ENCODE measurements at regions not wholly inside any gene's neighbourhood (a gene's known extent, or its start where the extent isn't known, plus 50 kb on each side); places are given as distances from the start of the nearest gene placed in this dataset.

DNA sequence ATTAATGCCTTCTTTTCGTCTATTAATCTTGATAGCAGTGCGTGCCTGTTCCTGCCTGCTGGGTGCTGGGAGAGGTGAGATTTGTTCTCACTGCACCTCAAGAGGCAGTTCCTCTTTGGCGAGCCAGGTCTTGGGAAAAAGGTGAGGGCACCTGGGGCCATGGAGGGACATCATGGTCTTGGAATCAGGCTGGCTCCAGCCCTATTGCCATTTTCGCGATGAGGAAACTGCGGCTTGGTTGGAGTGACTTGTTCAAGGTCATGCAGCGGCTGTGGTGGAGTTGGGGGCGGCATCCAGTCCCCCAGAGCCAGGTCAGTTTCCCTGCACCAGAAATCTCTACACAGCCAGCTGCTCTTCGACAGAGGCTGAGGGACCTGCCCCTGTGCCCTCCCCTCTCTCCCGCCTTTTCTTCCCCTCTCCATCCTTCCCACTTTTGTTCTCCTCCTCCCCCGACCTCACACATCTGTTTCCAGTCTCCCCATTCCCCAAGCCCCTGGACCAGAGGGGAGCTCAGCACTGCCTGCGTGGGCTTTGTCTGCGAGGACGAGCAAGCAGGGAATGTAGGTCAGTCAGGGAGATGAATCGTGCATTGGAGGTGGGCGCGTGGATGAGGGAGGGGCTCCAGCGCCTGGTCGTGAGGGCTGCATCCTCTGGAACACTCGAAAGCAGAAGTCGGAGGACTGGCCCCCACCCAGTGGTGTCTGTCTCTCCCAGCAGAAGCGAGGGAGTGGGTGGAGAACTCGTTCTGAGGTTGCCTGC is 135.1 kb downstream of the ACTL8 start:
- no peak overlapping the region for H3K4me3 ChIP-seq (ENCODE audit: low read depth, low read length)
- TF ChIP-seq, protein P1, sequence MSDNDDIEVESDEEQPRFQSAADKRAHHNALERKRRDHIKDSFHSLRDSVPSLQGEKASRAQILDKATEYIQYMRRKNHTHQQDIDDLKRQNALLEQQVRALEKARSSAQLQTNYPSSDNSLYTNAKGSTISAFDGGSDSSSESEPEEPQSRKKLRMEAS (IDR thresholded peaks at IDR 0.05; ENCODE audit: low read depth, low read length): no peak
- TF ChIP-seq MYC (IDR thresholded peaks at IDR 0.05; ENCODE audit: low read depth, low read length): no peak
- no peak for TF ChIP-seq POLR2A (IDR thresholded peaks at IDR 0.05; ENCODE audit: extremely low read depth, insufficient read length)
- TF ChIP-seq, protein P2, sequence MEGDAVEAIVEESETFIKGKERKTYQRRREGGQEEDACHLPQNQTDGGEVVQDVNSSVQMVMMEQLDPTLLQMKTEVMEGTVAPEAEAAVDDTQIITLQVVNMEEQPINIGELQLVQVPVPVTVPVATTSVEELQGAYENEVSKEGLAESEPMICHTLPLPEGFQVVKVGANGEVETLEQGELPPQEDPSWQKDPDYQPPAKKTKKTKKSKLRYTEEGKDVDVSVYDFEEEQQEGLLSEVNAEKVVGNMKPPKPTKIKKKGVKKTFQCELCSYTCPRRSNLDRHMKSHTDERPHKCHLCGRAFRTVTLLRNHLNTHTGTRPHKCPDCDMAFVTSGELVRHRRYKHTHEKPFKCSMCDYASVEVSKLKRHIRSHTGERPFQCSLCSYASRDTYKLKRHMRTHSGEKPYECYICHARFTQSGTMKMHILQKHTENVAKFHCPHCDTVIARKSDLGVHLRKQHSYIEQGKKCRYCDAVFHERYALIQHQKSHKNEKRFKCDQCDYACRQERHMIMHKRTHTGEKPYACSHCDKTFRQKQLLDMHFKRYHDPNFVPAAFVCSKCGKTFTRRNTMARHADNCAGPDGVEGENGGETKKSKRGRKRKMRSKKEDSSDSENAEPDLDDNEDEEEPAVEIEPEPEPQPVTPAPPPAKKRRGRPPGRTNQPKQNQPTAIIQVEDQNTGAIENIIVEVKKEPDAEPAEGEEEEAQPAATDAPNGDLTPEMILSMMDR (IDR thresholded peaks at IDR 0.05; ENCODE audit: low read depth, low read length): no peak
- DNase-seq (ENCODE audit: low read depth): no peak

DNA sequence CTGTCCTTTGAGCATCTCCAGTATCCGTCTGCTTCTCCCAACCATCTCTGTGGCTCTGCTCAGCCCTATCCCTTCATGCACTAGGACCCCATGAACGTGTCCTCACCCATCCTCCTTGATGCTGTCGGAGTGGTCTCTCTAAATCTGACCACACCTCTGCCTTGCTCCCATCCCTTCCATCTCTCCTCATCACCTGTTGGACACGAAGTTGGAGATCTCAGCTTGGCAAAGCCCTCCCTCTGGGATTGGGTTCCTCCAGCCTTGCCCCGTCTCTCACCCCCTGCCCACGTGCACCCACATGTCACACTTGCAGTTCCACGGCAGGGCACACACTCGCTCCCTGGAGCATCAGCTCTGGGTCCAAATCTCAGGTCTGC is 135.7 kb downstream of the ACTL8 start:
- TF ChIP-seq MYC (IDR thresholded peaks at IDR 0.05; ENCODE audit: low read depth, low read length): no peak
- TF ChIP-seq, protein P1 (IDR thresholded peaks at IDR 0.05; ENCODE audit: low read depth, low read length): no peak
- TF ChIP-seq POLR2A (IDR thresholded peaks at IDR 0.05; ENCODE audit: extremely low read depth, insufficient read length): no peak
- TF ChIP-seq, protein P2 (IDR thresholded peaks at IDR 0.05; ENCODE audit: low read depth, low read length): no peak
- H3K4me3 ChIP-seq (ENCODE audit: low read depth, low read length): no peak overlapping the region
- no peak for DNase-seq (ENCODE audit: low read depth)

DNA sequence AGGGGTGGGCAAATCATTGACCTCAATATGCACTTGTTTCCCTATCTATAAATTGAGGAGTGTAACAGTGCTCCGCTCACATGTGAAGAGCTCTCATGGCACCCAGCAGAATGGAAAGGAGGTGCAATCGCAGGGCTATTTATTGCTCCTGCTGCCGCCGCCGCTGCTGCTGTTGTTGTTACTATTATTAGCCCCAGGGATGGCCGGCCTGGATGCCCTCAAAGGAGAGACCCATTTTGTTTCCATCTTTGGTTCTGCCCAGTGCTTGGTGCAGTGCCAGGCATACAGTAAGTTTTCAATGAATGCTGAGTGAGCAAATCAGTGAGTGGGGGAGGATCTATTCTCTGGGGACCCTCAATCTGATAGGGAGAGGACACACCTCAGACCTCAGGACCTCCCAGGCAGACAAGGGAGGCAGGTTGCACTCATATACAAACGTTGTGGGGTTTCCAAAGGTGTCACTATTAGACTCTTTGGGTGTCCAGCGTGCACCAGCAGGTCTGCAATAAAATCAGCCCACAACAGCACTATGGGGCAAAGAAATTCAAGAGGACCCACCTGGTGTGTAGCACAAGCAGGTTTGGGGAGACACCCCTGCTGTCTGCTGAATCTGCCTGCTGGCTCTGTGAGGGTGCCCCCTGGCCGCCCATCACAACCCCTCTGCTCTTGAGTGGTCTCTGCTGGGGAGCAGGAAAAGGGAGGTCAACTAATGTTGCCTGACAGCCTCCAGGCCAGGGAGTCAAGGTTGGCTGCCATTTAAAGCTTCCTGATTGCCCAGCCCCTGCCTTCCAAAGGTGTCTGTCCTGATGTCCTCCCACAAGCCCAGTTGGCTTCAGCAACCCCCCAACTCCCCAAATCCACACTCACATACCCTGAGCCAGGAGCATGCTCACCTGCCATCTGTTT is 136.3 kb downstream of the ACTL8 start:
- TF ChIP-seq MYC (IDR thresholded peaks at IDR 0.05; ENCODE audit: low read depth, low read length): no peak
- TF ChIP-seq POLR2A (IDR thresholded peaks at IDR 0.05; ENCODE audit: extremely low read depth, insufficient read length): no peak
- TF ChIP-seq, protein P2 (IDR thresholded peaks at IDR 0.05; ENCODE audit: low read depth, low read length): no peak
- TF ChIP-seq, protein P1 (IDR thresholded peaks at IDR 0.05; ENCODE audit: low read depth, low read length): no peak

DNA sequence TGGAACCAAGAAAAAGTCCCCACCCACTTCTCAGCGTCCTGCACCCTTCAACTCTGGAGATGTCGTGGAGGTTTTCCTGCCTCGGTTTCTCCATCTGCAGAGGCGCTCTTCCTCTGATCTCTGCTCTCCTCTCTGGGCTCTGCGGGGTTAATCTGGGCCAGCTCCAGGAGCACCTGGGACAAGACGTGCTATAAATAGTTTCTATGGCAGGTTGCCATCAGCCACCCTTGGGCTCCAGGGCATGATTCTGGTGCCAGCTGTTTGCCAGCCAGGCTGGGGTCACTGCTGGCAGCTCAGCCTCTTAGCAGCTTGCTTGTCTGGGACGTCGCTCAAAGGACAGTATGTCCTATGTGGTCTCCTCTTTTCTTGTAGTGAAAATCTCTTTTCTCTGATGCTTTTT is 137.1 kb downstream of the ACTL8 start:
- no peak for DNase-seq (ENCODE audit: low read depth)
- no peak overlapping the region for H3K4me3 ChIP-seq (ENCODE audit: low read depth, low read length)
- TF ChIP-seq, protein P1 (IDR thresholded peaks at IDR 0.05; ENCODE audit: low read depth, low read length): no peak
- TF ChIP-seq MYC (IDR thresholded peaks at IDR 0.05; ENCODE audit: low read depth, low read length) (no peak), POLR2A (IDR thresholded peaks at IDR 0.05; ENCODE audit: extremely low read depth, insufficient read length) (no peak)
- TF ChIP-seq, protein P2 (IDR thresholded peaks at IDR 0.05; ENCODE audit: low read depth, low read length): no peak

More for the DNA sequence above, 136.3 kb downstream of the ACTL8 start:
- no peak overlapping the region for H3K4me3 ChIP-seq (ENCODE audit: low read depth, low read length)
- DNase-seq (ENCODE audit: low read depth): no peak

DNA sequence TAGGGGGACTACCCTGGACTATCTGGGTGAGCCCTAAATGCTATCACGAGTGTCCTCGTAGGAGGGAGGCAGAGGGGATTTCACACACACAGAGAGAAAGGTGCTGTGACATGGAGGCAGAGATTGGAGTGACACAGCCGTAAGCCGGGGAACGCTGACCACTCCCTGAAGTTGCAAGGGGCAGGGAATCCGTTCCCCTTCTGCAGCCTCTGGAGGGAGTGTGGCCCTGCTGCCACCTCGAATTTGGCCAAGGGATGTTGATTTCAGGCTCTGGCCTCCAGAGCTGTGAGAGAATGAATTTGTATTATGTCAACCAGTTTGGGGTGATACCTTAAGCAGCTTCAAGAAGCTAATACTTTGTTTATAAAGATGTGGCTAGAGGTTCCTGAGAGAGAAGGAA is 137.7 kb downstream of the ACTL8 start:
- DNase-seq (ENCODE audit: low read depth): no peak
- no peak overlapping the region for H3K4me3 ChIP-seq (ENCODE audit: low read depth, low read length)
- TF ChIP-seq POLR2A (IDR thresholded peaks at IDR 0.05; ENCODE audit: extremely low read depth, insufficient read length) (no peak), MYC (IDR thresholded peaks at IDR 0.05; ENCODE audit: low read depth, low read length) (no peak)
- TF ChIP-seq, protein P2 (IDR thresholded peaks at IDR 0.05; ENCODE audit: low read depth, low read length): no peak
- TF ChIP-seq, protein P1 (IDR thresholded peaks at IDR 0.05; ENCODE audit: low read depth, low read length): no peak
